H9 (cell line): ENCODE measurements at regions not wholly inside any gene's neighbourhood (a gene's known extent, or its start where the extent isn't known, plus 50 kb on each side); places are given as distances from the start of the nearest gene placed in this dataset.

Experiments used
- DNase-seq: peaks from one replicate; pipeline ENCODE4 v3.0.0-alpha.2; 2017
- H2AFZ ChIP-seq: one replicate; pipeline ENCODE4 v1.6.1; 2013; ENCODE audit warnings: mild to moderate bottlenecking, low read length, control low read depth, moderate library complexity
- H2AK5ac ChIP-seq: 2 replicates; pipeline ENCODE4 v1.6.1; 2013; ENCODE audit warnings: low read length, control low read depth, mixed read lengths; ENCODE audit not compliant: insufficient read length
- H2BK120ac ChIP-seq: one replicate; pipeline ENCODE4 v1.6.1; 2013; ENCODE audit warnings: low read depth, mild to moderate bottlenecking, low read length, control low read depth, inconsistent platforms; ENCODE audit not compliant: poor library complexity, severe bottlenecking
- H2BK12ac ChIP-seq: 2 replicates; pipeline ENCODE4 v1.6.1; 2013; ENCODE audit warnings: low read length, control low read depth, mixed read lengths, low read depth; ENCODE audit not compliant: insufficient read length
- H2BK15ac ChIP-seq: 2 replicates; pipeline ENCODE4 v1.6.1; 2013; ENCODE audit warnings: low read depth, low read length, control low read depth
- H2BK20ac ChIP-seq: one replicate; pipeline ENCODE4 v1.6.1; 2013; ENCODE audit warnings: low read depth, mild to moderate bottlenecking, low read length, control low read depth, inconsistent platforms; ENCODE audit not compliant: poor library complexity, severe bottlenecking
- H2BK5ac ChIP-seq: 2 replicates; pipeline ENCODE4 v1.6.1; 2013; ENCODE audit warnings: low read length, control low read depth, mixed read lengths; ENCODE audit not compliant: insufficient read length
- H3K14ac ChIP-seq: 2 replicates; pipeline ENCODE4 v1.6.1; 2013; ENCODE audit warnings: low read length, control low read depth; ENCODE audit not compliant: insufficient read depth
- H3K18ac ChIP-seq: 2 replicates; pipeline ENCODE4 v1.6.1; 2013; ENCODE audit warnings: low read depth, mild to moderate bottlenecking, mixed read lengths, low read length, control low read depth; ENCODE audit not compliant: insufficient read length
- H3K23ac ChIP-seq: 2 replicates; pipeline ENCODE4 v1.6.1; 2013; ENCODE audit warnings: low read length, control low read depth, mixed read lengths, low read depth; ENCODE audit not compliant: insufficient read length
- H3K23me2 ChIP-seq: 2 replicates; pipeline ENCODE4 v1.6.1; 2013; ENCODE audit warnings: low read depth, mild to moderate bottlenecking, mixed read lengths, low read length, control low read depth; ENCODE audit not compliant: insufficient read length, poor library complexity, severe bottlenecking
- H3K27ac ChIP-seq: 2 replicates; pipeline ENCODE4 v1.5.1; 2013; ENCODE audit warnings: low read length, control low read depth, mixed read lengths, low read depth; ENCODE audit not compliant: insufficient read length
- H3K27me3 ChIP-seq: 2 replicates; pipeline ENCODE4 v1.6.1; 2013; ENCODE audit warnings: low read length, control low read depth, inconsistent platforms; ENCODE audit not compliant: insufficient read depth
- H3K4ac ChIP-seq: 2 replicates; pipeline ENCODE4 v1.6.1; 2013; ENCODE audit warnings: low read depth, mild to moderate bottlenecking, control low read depth, inconsistent platforms, low read length, moderate library complexity
- H3K4me1 ChIP-seq: 2 replicates; pipeline ENCODE4 v1.6.1; 2013; ENCODE audit warnings: low read length, control low read depth, inconsistent platforms; ENCODE audit not compliant: insufficient read depth
- H3K4me2 ChIP-seq: 2 replicates; pipeline ENCODE4 v1.6.1; 2013; ENCODE audit warnings: low read length, control low read depth, mixed read lengths; ENCODE audit not compliant: insufficient read length, insufficient read depth
- H3K56ac ChIP-seq: 2 replicates; pipeline ENCODE4 v1.6.1; 2013; ENCODE audit warnings: low read depth, mild to moderate bottlenecking, mixed read lengths, low read length, control low read depth; ENCODE audit not compliant: insufficient read length
- H3K79me1 ChIP-seq: 2 replicates; pipeline ENCODE4 v1.6.1; 2013; ENCODE audit warnings: low read depth, mild to moderate bottlenecking, moderate library complexity, low read length, control low read depth, inconsistent platforms; ENCODE audit not compliant: insufficient read depth, poor library complexity, severe bottlenecking
- H3K79me2 ChIP-seq: 2 replicates; pipeline ENCODE4 v1.6.1; 2013; ENCODE audit warnings: low read length, control low read depth, inconsistent platforms; ENCODE audit not compliant: insufficient read depth
- H3K9ac ChIP-seq: 2 replicates; pipeline ENCODE4 v1.6.1; 2013; ENCODE audit warnings: low read length, control low read depth, mixed read lengths; ENCODE audit not compliant: insufficient read length; ENCODE audit errors: extremely low read depth
- H3K9me3 ChIP-seq: one replicate; pipeline ENCODE4 v1.6.1; 2013; ENCODE audit warnings: low read depth, low read length, inconsistent platforms; ENCODE audit not compliant: control insufficient read depth
- H3T11ph ChIP-seq: one replicate; pipeline ENCODE4 v1.6.1; 2013; ENCODE audit warnings: mild to moderate bottlenecking, low read length, control low read depth, inconsistent platforms
- H4K20me1 ChIP-seq: one replicate; pipeline ENCODE4 v1.6.1; 2013; ENCODE audit not compliant: control insufficient read depth, insufficient read length, insufficient read depth
- H4K5ac ChIP-seq: 2 replicates; pipeline ENCODE4 v1.6.1; 2013; ENCODE audit warnings: low read depth, mild to moderate bottlenecking, mixed read lengths, low read length, control low read depth; ENCODE audit not compliant: insufficient read length
- H4K8ac ChIP-seq: replicated peaks from 2 replicates; pipeline ENCODE4 v1.6.1; 2013; ENCODE audit warnings: low read length, control low read depth, mixed read lengths, low read depth; ENCODE audit not compliant: insufficient read length
- H4K91ac ChIP-seq: 2 replicates; pipeline ENCODE4 v1.6.1; 2013; ENCODE audit warnings: low read depth, mild to moderate bottlenecking, moderate library complexity, mixed read lengths, low read length, control low read depth; ENCODE audit not compliant: insufficient read length
- H3K27ac Mint-ChIP-seq, 3 experiments: 2 replicates in 2 of 3; 3 replicates in 1 of 3; pipeline ENCODE4 v1.8.0; 2020 to 2021; ENCODE audit warnings: mixed read lengths in 3 of 3, mild to moderate bottlenecking in 1 of 3, moderate library complexity in 1 of 3
- H3K27me3 Mint-ChIP-seq: 2 replicates; pipeline ENCODE4 v1.8.0; 2021; ENCODE audit warnings: low read depth, mild to moderate bottlenecking, moderate library complexity, mixed read lengths
- H3K36me3 Mint-ChIP-seq, 3 experiments: 2 replicates in 2 of 3; 3 replicates in 1 of 3; pipeline ENCODE4 v1.8.0; 2020 to 2021; ENCODE audit warnings: low read depth in 3 of 3, mixed read lengths in 3 of 3; ENCODE audit not compliant: insufficient read depth in 1 of 3
- H3K4me1 Mint-ChIP-seq, 2 experiments: 2 replicates each; pipeline ENCODE4 v1.8.0; 2020; ENCODE audit warnings: mixed read lengths in 2 of 2
- H3K4me3 Mint-ChIP-seq, 2 experiments: 2 replicates in 1 of 2; 3 replicates in 1 of 2; pipeline ENCODE4 v1.8.0; 2020 to 2021; ENCODE audit warnings: mild to moderate bottlenecking in 2 of 2, mixed read lengths in 2 of 2, moderate library complexity in 1 of 2
- H3K9me3 Mint-ChIP-seq, 2 experiments: 2 replicates in 1 of 2; 3 replicates in 1 of 2; pipeline ENCODE4 v1.8.0; 2020; ENCODE audit warnings: mild to moderate bottlenecking in 2 of 2, mixed read lengths in 2 of 2, moderate library complexity in 1 of 2
- WGBS: extraction: QIAGEN DNeasy Blood & Tissue Kit; methylation state at CpG from one replicate; pipeline ENCODE4 v1.1.7; 2013; ENCODE audit warnings: missing lambda C conversion rate, low lambda C conversion rate, mixed read lengths; ENCODE audit not compliant: insufficient read length; ENCODE audit errors: extremely low coverage; 5-methylcytosine and 5-hydroxymethylcytosine counted together
- TF ChIP-seq, protein P1 (sequence below): fragments of 200-600 bp; sonication (generic); conservative IDR thresholded peaks from 3 replicates; pipeline ENCODE4 v1.8.0; 2021; ENCODE audit warnings: antibody characterized with exemption, mild to moderate bottlenecking

DNA sequence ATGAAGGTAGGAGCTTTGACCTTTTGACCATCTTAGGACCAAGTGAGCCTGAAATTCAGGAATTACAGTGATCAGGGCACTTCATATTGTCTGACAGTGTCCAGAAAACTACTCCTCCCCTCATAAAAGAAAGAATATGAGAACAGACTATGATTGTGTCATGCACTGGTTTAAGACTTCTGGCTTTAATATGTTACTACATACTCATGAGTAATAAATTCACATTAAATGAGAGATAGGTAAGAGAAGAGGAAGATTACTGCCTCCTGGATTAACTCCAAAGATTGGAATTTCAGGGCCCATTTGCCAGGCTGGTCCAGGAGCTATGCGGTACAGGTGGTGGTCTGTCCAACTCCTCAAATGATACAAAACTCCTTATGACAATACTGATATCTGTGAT, 213.5 kb upstream of the ADRA1B start:
- Histone ChIP-seq H2BK12ac (no peak overlapping the region), H2BK15ac (no peak overlapping the region), H3K14ac (no peak overlapping the region), H3K4me2 (no peak overlapping the region), H4K8ac (no peak overlapping the region), H4K91ac (no peak overlapping the region), H3K79me1 (no peaks in the 10 kb centered on the region), H3K4ac (no peak overlapping the region), H3K9me3 (no peaks in the 10 kb centered on the region), H3K56ac (no peak overlapping the region), H4K20me1 (no peaks in the 10 kb centered on the region), H2AFZ (no peak overlapping the region), H3K27me3 (no peaks in the 10 kb centered on the region), H2AK5ac (no peak overlapping the region), H3K23me2 (no peaks in the 10 kb centered on the region), H2BK120ac (no peak overlapping the region), H3K9ac (no peak overlapping the region), H3K4me1 (no peaks in the 10 kb centered on the region), H2BK5ac (no peak overlapping the region), H3K79me2 (no peaks in the 10 kb centered on the region), H3K18ac (no peak overlapping the region), H3K23ac (no peak overlapping the region), H3K27ac (no peak overlapping the region), H4K5ac (no peak overlapping the region), H2BK20ac (no peak overlapping the region), H3T11ph (no peak overlapping the region)
- peaks cover 9 to 10% of the 10 kb centered on the region in 2 experiments; a peak in 4 of 5 replicates for H3K9me3 Mint-ChIP-seq
- H3K27ac Mint-ChIP-seq, result no peak overlapping the region
- no CpG with 5 or more reads among the region's 1 CpG for WGBS
- no peak for DNase-seq
- H3K4me1 Mint-ChIP-seq, result peaks cover 8 to 12% of the 10 kb centered on the region in 2 experiments
- H3K27me3 Mint-ChIP-seq, result no peaks in the 10 kb centered on the region
- peaks cover 0 to 7% (median 5%) of the 10 kb centered on the region in 3 experiments; a peak in 3 of 7 replicates for H3K36me3 Mint-ChIP-seq
- H3K4me3 Mint-ChIP-seq, result no peak overlapping the region
- TF ChIP-seq, protein P1, sequence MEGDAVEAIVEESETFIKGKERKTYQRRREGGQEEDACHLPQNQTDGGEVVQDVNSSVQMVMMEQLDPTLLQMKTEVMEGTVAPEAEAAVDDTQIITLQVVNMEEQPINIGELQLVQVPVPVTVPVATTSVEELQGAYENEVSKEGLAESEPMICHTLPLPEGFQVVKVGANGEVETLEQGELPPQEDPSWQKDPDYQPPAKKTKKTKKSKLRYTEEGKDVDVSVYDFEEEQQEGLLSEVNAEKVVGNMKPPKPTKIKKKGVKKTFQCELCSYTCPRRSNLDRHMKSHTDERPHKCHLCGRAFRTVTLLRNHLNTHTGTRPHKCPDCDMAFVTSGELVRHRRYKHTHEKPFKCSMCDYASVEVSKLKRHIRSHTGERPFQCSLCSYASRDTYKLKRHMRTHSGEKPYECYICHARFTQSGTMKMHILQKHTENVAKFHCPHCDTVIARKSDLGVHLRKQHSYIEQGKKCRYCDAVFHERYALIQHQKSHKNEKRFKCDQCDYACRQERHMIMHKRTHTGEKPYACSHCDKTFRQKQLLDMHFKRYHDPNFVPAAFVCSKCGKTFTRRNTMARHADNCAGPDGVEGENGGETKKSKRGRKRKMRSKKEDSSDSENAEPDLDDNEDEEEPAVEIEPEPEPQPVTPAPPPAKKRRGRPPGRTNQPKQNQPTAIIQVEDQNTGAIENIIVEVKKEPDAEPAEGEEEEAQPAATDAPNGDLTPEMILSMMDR, result no peak
